Superior temporal gyrus (tissue), 1 donor: ENCODE measurements at regions not wholly inside any gene's neighbourhood (a gene's known extent, or its start where the extent isn't known, plus 50 kb on each side); places are given as distances from the start of the nearest gene placed in this dataset.
"Not testable (repeated sequence)": the region's sequence is repeated elsewhere in the genome, so short reads cannot be mapped to it uniquely, and the experiment has no call there.

Source experiments
- DNase-seq: peaks from one replicate; pipeline ENCODE4 v3.0.0-alpha.2; 2016; ENCODE audit errors: extremely low spot score

- no peak for DNase-seq
Observed at GRCh38 chr3:153972862-153973261, 148.3 kb upstream of the ARHGEF26 start.

- DNase-seq = no peak
Observed at GRCh38 chr3:153973722-153974265, 147.4 kb upstream of the ARHGEF26 start.

- no peak for DNase-seq
Observed at GRCh38 chr3:153974614-153975013, 146.6 kb upstream of the ARHGEF26 start.

GRCh38 chr3:153976891-153977554 lies 144.2 kb upstream of the ARHGEF26 start:
- DNase-seq = peak; percentile 75

- no peak for DNase-seq
Observed at GRCh38 chr3:153978006-153978405, 143.2 kb upstream of the ARHGEF26 start.

- DNase-seq = no peak
Observed at GRCh38 chr3:153979418-153980251, 141.6 kb upstream of the ARHGEF26 start.

- DNase-seq = no peak
Observed at GRCh38 chr3:153980252-153980590, 141.0 kb upstream of the ARHGEF26 start.

GRCh38 chr3:153997364-153997763 lies 123.8 kb upstream of the ARHGEF26 start:
- not testable (repeated sequence) for DNase-seq

- DNase-seq = no peak
Observed at GRCh38 chr3:154003649-154004048, 117.5 kb upstream of the ARHGEF26 start.

GRCh38 chr3:154011036-154011435 lies 110.2 kb upstream of the ARHGEF26 start:
- no peak for DNase-seq

- no peak for DNase-seq
Observed at GRCh38 chr3:154013736-154014135, 107.5 kb upstream of the ARHGEF26 start.

GRCh38 chr3:154015307-154015706 lies 105.9 kb upstream of the ARHGEF26 start:
- no peak for DNase-seq

GRCh38 chr3:154018100-154018696 lies 103.0 kb upstream of the ARHGEF26 start:
- no peak for DNase-seq

- peak; percentile 80 for DNase-seq
Observed at GRCh38 chr3:154022606-154023005, 98.6 kb upstream of the ARHGEF26 start.

GRCh38 chr3:154023148-154023547 lies 98.0 kb upstream of the ARHGEF26 start:
- DNase-seq = peak; percentile 38

- no peak for DNase-seq
Observed at GRCh38 chr3:154025007-154025406, 96.2 kb upstream of the ARHGEF26 start.

GRCh38 chr3:154029926-154030325 lies 91.3 kb upstream of the ARHGEF26 start:
- no peak for DNase-seq

GRCh38 chr3:154034797-154035330 lies 86.3 kb upstream of the ARHGEF26 start:
- DNase-seq = no peak

GRCh38 chr3:154040283-154040682 lies 80.9 kb upstream of the ARHGEF26 start:
- no peak for DNase-seq

- no peak for DNase-seq
Observed at GRCh38 chr3:154044671-154045070, 76.5 kb upstream of the ARHGEF26 start.

GRCh38 chr3:154050216-154050615 lies 71.0 kb upstream of the ARHGEF26 start:
- no peak for DNase-seq

- no peak for DNase-seq
Observed at GRCh38 chr3:154050766-154051165, 70.4 kb upstream of the ARHGEF26 start.
